NCI-H748 treated with DMSO at 0.1 percent for 48 hours (cell line): ENCODE measurements at regions not wholly inside any gene's neighbourhood (a gene's known extent, or its start where the extent isn't known, plus 50 kb on each side); places are given as distances from the start of the nearest gene placed in this dataset.
"Not testable (repeated sequence)": the region's sequence is repeated elsewhere in the genome, so short reads cannot be mapped to it uniquely, and the experiment has no call there.

Source experiments
- DNase-seq: peaks from one replicate; lab custom pipeline; 2025; lab: John Stamatoyannopoulos, UW

GRCh38 chr18:77329651-77330050, 80.0 kb downstream of the GALR1 start:
- no peak for DNase-seq

- no peak for DNase-seq
These were observed 85.2 kb downstream of the GALR1 start for GRCh38 chr18:77334876-77335275.

- no peak for DNase-seq
These were observed 88.0 kb downstream of the GALR1 start for GRCh38 chr18:77337604-77338003.

GRCh38 chr18:77339093-77339492, 89.4 kb downstream of the GALR1 start:
- DNase-seq = no peak

- no peak for DNase-seq
These were observed 90.0 kb downstream of the GALR1 start for GRCh38 chr18:77339623-77340022.

- DNase-seq = no peak
These were observed 91.2 kb downstream of the GALR1 start for GRCh38 chr18:77340815-77341214.

- DNase-seq = no peak
These were observed 92.1 kb downstream of the GALR1 start for GRCh38 chr18:77341527-77342325.

- no peak for DNase-seq
These were observed 93.1 kb downstream of the GALR1 start for GRCh38 chr18:77342736-77343135.

- no peak for DNase-seq
These were observed 94.3 kb downstream of the GALR1 start for GRCh38 chr18:77343846-77344510.

GRCh38 chr18:77344786-77345500, 95.3 kb downstream of the GALR1 start:
- DNase-seq = no peak

- DNase-seq = no peak
These were observed 96.7 kb downstream of the GALR1 start for GRCh38 chr18:77346208-77346810.

GRCh38 chr18:77353349-77353748, 103.7 kb downstream of the GALR1 start:
- not testable (repeated sequence) for DNase-seq

GRCh38 chr18:77359561-77360314, 110.1 kb downstream of the GALR1 start:
- DNase-seq = no peak

- DNase-seq = no peak
These were observed 110.9 kb downstream of the GALR1 start for GRCh38 chr18:77360315-77361190.

GRCh38 chr18:77361382-77361781, 111.7 kb downstream of the GALR1 start:
- no peak for DNase-seq

GRCh38 chr18:77365667-77366066, 116.0 kb downstream of the GALR1 start:
- no peak for DNase-seq

GRCh38 chr18:77366067-77366719, 116.5 kb downstream of the GALR1 start:
- no peak for DNase-seq

- DNase-seq = peak; percentile 91
These were observed 117.3 kb downstream of the GALR1 start for GRCh38 chr18:77366720-77367641.

GRCh38 chr18:77369644-77370043, 120.0 kb downstream of the GALR1 start:
- no peak for DNase-seq
